IPS DF 6.9 (cell line): ENCODE measurements at regions not wholly inside any gene's neighbourhood (a gene's known extent, or its start where the extent isn't known, plus 50 kb on each side); places are given as distances from the start of the nearest gene placed in this dataset.
A peak's percentile ranks its signal among the peaks of the same experiment; 100 is the strongest.

Experiments
- DNase-seq: peaks from one replicate; pipeline ENCODE4 v3.0.0-alpha.2; 2013; ENCODE audit warnings: low read depth, low spot score
- H3K27ac ChIP-seq: one replicate; pipeline ENCODE4 v1.5.1; 2013; ENCODE audit warnings: low read length, control low read depth
- H3K27me3 ChIP-seq: 2 replicates; pipeline ENCODE4 v1.6.1; 2013; ENCODE audit warnings: mild to moderate bottlenecking, low read length; ENCODE audit not compliant: control insufficient read depth, insufficient read depth
- H3K36me3 ChIP-seq: 2 replicates; pipeline ENCODE4 v1.6.1; 2013; ENCODE audit warnings: low read length; ENCODE audit not compliant: control insufficient read depth, insufficient read depth
- H3K4me1 ChIP-seq: 2 replicates; pipeline ENCODE4 v1.6.1; 2013; ENCODE audit warnings: low read length; ENCODE audit not compliant: control insufficient read depth, insufficient read depth
- H3K4me3 ChIP-seq: 2 replicates; pipeline ENCODE4 v1.5.1; 2013; ENCODE audit warnings: mild to moderate bottlenecking, low read length
- H3K9me3 ChIP-seq: 2 replicates; pipeline ENCODE4 v1.6.1; 2013; ENCODE audit warnings: low read length, inconsistent platforms; ENCODE audit not compliant: control insufficient read depth, insufficient read depth
- WGBS: extraction: QIAGEN DNeasy Blood & Tissue Kit; methylation state at CpG from one replicate; pipeline ENCODE4 v1.1.7; 2013; ENCODE audit warnings: mixed read lengths, missing lambda C conversion rate; ENCODE audit not compliant: insufficient read length, insufficient coverage; 5-methylcytosine and 5-hydroxymethylcytosine counted together

- no peak overlapping the region for H3K27ac ChIP-seq
These were observed 177.6 kb upstream of the DPYD start for GRCh38 chr1:98098473-98098872.

GRCh38 chr1:98090351-98090750 is 169.5 kb upstream of the DPYD start:
- no peak overlapping the region for H3K4me3 ChIP-seq
- H3K27ac ChIP-seq = no peak overlapping the region
- H3K9me3 ChIP-seq = no peaks in the 10 kb centered on the region
- no peaks in the 10 kb centered on the region for H3K27me3 ChIP-seq
- no peaks in the 10 kb centered on the region for H3K36me3 ChIP-seq
- no peak for DNase-seq
- no peaks in the 10 kb centered on the region for H3K4me1 ChIP-seq

More at GRCh38 chr1:98098473-98098872, 177.6 kb upstream of the DPYD start:
- no peak for DNase-seq
- H3K4me1 ChIP-seq = no peaks in the 10 kb centered on the region
- no peaks in the 10 kb centered on the region for H3K9me3 ChIP-seq
- H3K4me3 ChIP-seq = no peak overlapping the region
- no peaks in the 10 kb centered on the region for H3K27me3 ChIP-seq
- H3K36me3 ChIP-seq = no peaks in the 10 kb centered on the region

DNA sequence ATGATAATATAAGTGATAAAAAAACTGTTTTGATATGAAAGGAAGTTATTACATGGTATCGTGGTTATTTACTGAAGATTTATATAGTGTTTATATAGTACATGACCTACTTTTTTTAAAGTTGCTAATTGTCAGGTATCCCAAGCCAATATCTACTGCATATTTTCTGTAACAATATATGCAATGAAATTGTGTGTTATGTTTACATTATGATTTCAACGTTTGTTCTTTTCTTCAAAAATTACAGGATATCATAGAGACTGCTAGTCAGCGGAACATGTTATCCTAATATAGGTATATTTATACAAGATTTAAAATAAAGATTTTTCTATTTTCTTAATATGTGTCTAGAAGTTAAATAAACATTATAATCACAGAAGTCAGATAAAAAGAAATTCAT is 167.5 kb upstream of the DPYD start:
- no peak overlapping the region for H3K27ac ChIP-seq

GRCh38 chr1:98086796-98087441 is 166.1 kb upstream of the DPYD start:
- peak; percentile 25 for DNase-seq
- no CpG with 5 or more reads among the region's 3 CpGs for WGBS
- no peak overlapping the region for H3K27ac ChIP-seq

More for the DNA sequence above, 167.5 kb upstream of the DPYD start:
- Histone ChIP-seq H3K4me1 (no peaks in the 10 kb centered on the region), H3K4me3 (no peak overlapping the region), H3K27me3 (no peaks in the 10 kb centered on the region), H3K9me3 (no peaks in the 10 kb centered on the region), H3K36me3 (no peaks in the 10 kb centered on the region)
- WGBS = 100% methylated on average over 1 of the region's 3 CpGs
- no peak for DNase-seq

DNA sequence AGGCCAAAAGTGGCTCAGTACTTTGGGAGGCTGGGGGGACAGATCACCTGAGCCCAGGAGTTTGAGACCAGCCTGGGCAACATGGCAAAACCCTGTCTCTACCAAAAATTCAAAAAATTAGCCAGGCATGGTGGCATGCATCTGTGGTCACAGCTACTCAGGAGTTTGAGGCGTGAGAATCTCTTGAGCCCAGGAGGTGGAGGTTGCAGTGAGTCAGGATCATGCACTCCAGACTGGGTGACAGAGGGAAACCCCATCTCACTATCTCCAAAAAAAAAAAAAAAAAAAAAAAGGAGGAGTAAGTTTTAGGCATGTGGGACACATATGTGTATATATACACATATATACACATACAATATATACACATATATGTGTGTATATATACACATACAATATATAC is 165.3 kb upstream of the DPYD start:
- Histone ChIP-seq H3K4me1 (no peaks in the 10 kb centered on the region), H3K36me3 (no peaks in the 10 kb centered on the region), H3K9me3 (no peaks in the 10 kb centered on the region), H3K27me3 (no peaks in the 10 kb centered on the region), H3K4me3 (no peak overlapping the region), H3K27ac (no peak overlapping the region)
- WGBS = no CpG with 5 or more reads among the region's 1 CpG
- DNase-seq = no peak

More at GRCh38 chr1:98086796-98087441, 166.1 kb upstream of the DPYD start:
- Histone ChIP-seq H3K9me3 (no peaks in the 10 kb centered on the region), H3K36me3 (no peaks in the 10 kb centered on the region), H3K4me3 (no peak overlapping the region), H3K27me3 (no peaks in the 10 kb centered on the region), H3K4me1 (no peaks in the 10 kb centered on the region)

GRCh38 chr1:98084188-98084587 is 163.4 kb upstream of the DPYD start:
- no peaks in the 10 kb centered on the region for H3K9me3 ChIP-seq
- H3K27me3 ChIP-seq = no peaks in the 10 kb centered on the region
- no peak for DNase-seq
- 100% methylated on average over 1 of the region's 2 CpGs for WGBS
- H3K4me1 ChIP-seq = no peaks in the 10 kb centered on the region
- no peak overlapping the region for H3K4me3 ChIP-seq
- no peak overlapping the region for H3K27ac ChIP-seq
- H3K36me3 ChIP-seq = no peaks in the 10 kb centered on the region

DNA sequence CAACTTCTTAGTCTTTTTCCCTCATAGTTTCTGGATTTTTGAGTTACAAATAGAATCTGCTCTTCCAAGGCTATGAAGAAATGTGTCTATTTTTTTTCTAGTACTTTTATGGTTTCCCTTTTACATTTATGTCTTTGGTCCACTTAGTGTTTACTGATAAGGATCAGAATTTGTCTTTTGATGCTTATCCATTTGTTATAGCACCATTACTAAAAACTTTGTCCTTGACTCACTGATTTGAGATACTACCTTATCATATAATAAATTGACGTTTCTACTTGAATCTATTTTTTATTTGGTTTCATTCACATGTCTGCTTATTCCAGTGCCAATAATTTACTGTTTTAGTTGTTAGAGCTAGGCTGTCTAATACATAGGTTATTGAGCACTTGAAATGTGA is 161.1 kb upstream of the DPYD start:
- no peaks in the 10 kb centered on the region for H3K36me3 ChIP-seq
- WGBS = no CpG with 5 or more reads among the region's 1 CpG
- no peaks in the 10 kb centered on the region for H3K27me3 ChIP-seq
- DNase-seq = no peak
- no peak overlapping the region for H3K4me3 ChIP-seq
- no peak overlapping the region for H3K27ac ChIP-seq
- H3K4me1 ChIP-seq = no peaks in the 10 kb centered on the region
- no peaks in the 10 kb centered on the region for H3K9me3 ChIP-seq

DNA sequence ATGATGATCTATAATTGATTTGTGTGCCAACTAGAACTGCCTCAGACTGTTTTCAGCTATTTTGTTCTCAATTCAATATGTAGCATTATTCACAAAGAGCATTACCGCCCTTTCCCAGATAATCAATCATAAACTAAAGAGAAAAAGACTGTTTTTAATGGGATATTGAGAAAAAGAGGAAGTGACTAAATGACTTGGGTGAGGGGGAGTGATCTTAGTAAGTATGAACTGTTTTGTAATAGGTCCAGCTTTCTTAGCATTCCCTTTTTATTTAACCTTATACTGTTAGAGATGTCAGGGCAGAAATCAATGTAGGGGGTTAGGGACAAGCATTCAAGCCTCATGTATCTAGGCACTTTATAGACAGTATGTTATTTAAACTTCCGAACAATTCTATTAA is 157.8 kb upstream of the DPYD start:
- Histone ChIP-seq H3K4me1 (peaks cover 1% of the 10 kb centered on the region; the same call in 1 of the 2 replicates), H3K27me3 (no peaks in the 10 kb centered on the region), H3K36me3 (no peaks in the 10 kb centered on the region), H3K27ac (no peak overlapping the region), H3K4me3 (no peak overlapping the region), H3K9me3 (no peaks in the 10 kb centered on the region)
- no peak for DNase-seq
- WGBS = no CpG with 5 or more reads among the region's 2 CpGs

DNA sequence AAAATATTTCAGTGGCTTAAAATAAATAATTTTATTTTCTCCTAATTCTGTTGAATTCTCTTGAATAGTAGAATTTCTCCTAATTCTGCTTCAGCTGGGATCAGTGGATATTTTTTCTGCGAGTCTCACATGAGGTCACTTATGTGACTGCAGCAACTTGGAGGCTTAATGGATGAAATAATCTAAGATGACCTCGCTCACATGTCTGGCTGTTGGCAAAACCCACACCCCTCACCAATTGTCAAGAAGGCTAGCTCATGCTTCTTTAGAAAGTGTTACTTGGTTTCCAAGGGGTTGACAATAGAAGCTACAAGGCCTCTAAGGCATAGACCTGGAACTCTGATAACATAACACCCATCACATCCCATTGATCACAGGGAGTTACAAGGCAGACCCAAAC is 156.9 kb upstream of the DPYD start:
- Histone ChIP-seq H3K4me3 (no peak overlapping the region), H3K27ac (no peak overlapping the region), H3K36me3 (no peaks in the 10 kb centered on the region), H3K27me3 (no peaks in the 10 kb centered on the region), H3K4me1 (peaks cover 1% of the 10 kb centered on the region; the same call in 1 of the 2 replicates), H3K9me3 (no peaks in the 10 kb centered on the region)
- DNase-seq = no peak
- no CpG with 5 or more reads among the region's 2 CpGs for WGBS

GRCh38 chr1:98075626-98076025 is 154.8 kb upstream of the DPYD start:
- Histone ChIP-seq H3K36me3 (no peaks in the 10 kb centered on the region), H3K4me1 (peaks cover 1% of the 10 kb centered on the region; the same call in 1 of the 2 replicates), H3K9me3 (no peaks in the 10 kb centered on the region), H3K27me3 (no peaks in the 10 kb centered on the region), H3K4me3 (no peak overlapping the region), H3K27ac (no peak overlapping the region)
- WGBS = no CpG with 5 or more reads among the region's 1 CpG
- no peak for DNase-seq

DNA sequence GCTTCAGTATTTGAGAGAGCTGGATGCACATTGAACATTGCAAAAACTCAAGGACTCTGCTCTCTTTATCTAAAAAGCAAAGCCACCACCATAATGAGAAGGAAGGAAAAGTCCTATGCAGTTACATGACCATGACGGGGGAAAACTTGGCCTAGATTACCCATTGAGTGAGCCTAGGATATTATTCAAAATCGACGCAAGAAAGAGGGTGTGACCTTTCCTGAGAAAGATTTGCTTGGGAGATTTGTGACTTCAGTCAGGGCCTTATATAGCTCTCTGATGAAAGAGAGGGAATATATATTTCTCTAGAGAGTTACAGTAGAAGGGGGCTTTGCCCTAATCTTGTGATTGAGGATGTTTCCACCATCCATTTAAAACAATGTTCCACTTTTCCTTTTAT is 153.0 kb upstream of the DPYD start:
- WGBS = no CpG with 5 or more reads among the region's 3 CpGs
- H3K4me3 ChIP-seq = no peak overlapping the region
- H3K27me3 ChIP-seq = no peaks in the 10 kb centered on the region
- no peaks in the 10 kb centered on the region for H3K36me3 ChIP-seq
- H3K4me1 ChIP-seq = peaks cover 1% of the 10 kb centered on the region; the same call in 1 of the 2 replicates
- no peak for DNase-seq
- H3K27ac ChIP-seq = no peak overlapping the region
- no peaks in the 10 kb centered on the region for H3K9me3 ChIP-seq
